C4-2B (cell line): ENCODE measurements at regions not wholly inside any gene's neighbourhood (a gene's known extent, or its start where the extent isn't known, plus 50 kb on each side); places are given as distances from the start of the nearest gene placed in this dataset.

Source experiments
- ZFX ChIP-seq: fragments of 450-650 bp; IDR thresholded peaks from 2 replicates; pipeline ENCODE4 v1.6.1; 2017
- TF ChIP-seq, protein P1 (sequence below): fragments of 450-650 bp; conservative IDR thresholded peaks from 2 replicates; pipeline ENCODE4 v1.5.1; 2017; ENCODE audit warnings: mild to moderate bottlenecking

DNA sequence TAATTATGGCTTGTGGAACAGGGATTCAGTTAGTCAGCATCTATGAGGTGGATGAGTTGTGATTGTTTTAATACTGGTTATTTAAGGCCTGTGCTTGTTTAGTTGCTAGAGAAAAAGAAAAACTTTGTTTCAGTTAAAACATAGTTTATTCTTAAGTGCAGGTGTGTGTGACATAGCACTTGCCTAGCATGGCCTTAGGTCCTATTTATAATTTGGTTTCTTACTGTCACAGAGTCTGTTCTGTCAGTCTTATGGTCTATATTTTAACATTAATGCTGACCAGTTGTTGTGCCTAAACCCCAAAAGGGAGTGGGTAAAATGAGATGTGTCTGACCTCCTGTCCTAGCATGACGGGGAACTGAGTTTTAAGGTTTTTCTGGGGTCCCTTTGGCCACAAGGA, 486.3 kb downstream of the ZIC1 start:
- TF ChIP-seq, protein P1, sequence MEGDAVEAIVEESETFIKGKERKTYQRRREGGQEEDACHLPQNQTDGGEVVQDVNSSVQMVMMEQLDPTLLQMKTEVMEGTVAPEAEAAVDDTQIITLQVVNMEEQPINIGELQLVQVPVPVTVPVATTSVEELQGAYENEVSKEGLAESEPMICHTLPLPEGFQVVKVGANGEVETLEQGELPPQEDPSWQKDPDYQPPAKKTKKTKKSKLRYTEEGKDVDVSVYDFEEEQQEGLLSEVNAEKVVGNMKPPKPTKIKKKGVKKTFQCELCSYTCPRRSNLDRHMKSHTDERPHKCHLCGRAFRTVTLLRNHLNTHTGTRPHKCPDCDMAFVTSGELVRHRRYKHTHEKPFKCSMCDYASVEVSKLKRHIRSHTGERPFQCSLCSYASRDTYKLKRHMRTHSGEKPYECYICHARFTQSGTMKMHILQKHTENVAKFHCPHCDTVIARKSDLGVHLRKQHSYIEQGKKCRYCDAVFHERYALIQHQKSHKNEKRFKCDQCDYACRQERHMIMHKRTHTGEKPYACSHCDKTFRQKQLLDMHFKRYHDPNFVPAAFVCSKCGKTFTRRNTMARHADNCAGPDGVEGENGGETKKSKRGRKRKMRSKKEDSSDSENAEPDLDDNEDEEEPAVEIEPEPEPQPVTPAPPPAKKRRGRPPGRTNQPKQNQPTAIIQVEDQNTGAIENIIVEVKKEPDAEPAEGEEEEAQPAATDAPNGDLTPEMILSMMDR: no peak
- no peak for TF ChIP-seq ZFX
